GM12872 (cell line): ENCODE measurements at regions not wholly inside any gene's neighbourhood (a gene's known extent, or its start where the extent isn't known, plus 50 kb on each side); places are given as distances from the start of the nearest gene placed in this dataset.

Source experiments
- CTCF ChIP-seq: IDR thresholded peaks from 3 replicates; pipeline ENCODE4 v1.5.1; 2011; ENCODE audit warnings: low read depth, mild to moderate bottlenecking, low read length, moderate library complexity; ENCODE audit not compliant: insufficient read depth

GRCh38 chr10:111522141-111522540, 445.3 kb downstream of the ADRA2A start:
- no peak for TF ChIP-seq CTCF

GRCh38 chr10:111522551-111522950, 445.7 kb downstream of the ADRA2A start:
- TF ChIP-seq CTCF, result no peak

- TF ChIP-seq CTCF, result no peak
These were observed 446.2 kb downstream of the ADRA2A start for GRCh38 chr10:111523016-111523415.

GRCh38 chr10:111524134-111524533, 447.3 kb downstream of the ADRA2A start:
- TF ChIP-seq CTCF, result no peak

GRCh38 chr10:111525696-111526095, 448.9 kb downstream of the ADRA2A start:
- TF ChIP-seq CTCF, result no peak

GRCh38 chr10:111531690-111532089, 454.9 kb downstream of the ADRA2A start:
- TF ChIP-seq CTCF, result no peak

- TF ChIP-seq CTCF, result no peak
These were observed 455.3 kb downstream of the ADRA2A start for GRCh38 chr10:111532139-111532538.

- no peak for TF ChIP-seq CTCF
These were observed 462.4 kb downstream of the ADRA2A start for GRCh38 chr10:111539246-111539645.
